ENCODE measurements at regions not wholly inside any gene's neighbourhood (a gene's known extent, or its start where the extent isn't known, plus 50 kb on each side); places are given as distances from the start of the nearest gene placed in this dataset.
"Not testable (repeated sequence)": the region's sequence is repeated elsewhere in the genome, so short reads cannot be mapped to it uniquely, and the experiment has no call there.

DNA sequence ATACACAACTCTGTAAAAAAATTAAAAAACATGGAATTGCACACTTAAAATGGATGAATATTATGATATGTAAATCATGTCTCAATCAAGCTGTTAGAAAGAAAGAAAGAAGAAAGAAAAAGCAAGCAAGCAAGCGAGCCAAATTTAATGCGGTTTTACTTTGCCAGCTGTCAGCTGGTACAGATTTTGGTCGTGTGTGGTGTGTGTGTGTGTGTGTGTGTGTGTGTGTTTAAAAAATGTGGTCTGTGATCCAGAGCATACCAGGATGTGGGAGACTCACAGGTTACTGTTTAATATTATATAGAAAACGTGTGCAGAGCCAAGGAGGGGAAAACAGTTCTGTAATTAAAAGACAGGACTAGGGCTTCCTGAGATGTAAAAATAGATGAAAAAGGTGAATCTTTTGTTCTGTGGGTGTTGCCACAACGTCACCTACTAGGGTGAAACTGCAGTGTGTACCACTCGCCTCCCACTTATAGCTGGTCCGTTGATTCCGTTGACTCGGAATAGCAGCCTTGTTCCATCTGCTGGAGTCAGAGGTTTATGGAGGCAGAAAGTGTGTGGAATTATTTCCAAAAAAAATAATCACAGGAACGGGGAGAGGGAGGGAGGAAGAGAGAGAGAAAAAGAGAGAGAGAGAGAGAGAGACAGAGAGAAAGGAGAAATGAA, 197.7 kb downstream of the BCAS1 start:
- DNase-seq (ENCODE audit: low read depth): peak; percentile 66

DNA sequence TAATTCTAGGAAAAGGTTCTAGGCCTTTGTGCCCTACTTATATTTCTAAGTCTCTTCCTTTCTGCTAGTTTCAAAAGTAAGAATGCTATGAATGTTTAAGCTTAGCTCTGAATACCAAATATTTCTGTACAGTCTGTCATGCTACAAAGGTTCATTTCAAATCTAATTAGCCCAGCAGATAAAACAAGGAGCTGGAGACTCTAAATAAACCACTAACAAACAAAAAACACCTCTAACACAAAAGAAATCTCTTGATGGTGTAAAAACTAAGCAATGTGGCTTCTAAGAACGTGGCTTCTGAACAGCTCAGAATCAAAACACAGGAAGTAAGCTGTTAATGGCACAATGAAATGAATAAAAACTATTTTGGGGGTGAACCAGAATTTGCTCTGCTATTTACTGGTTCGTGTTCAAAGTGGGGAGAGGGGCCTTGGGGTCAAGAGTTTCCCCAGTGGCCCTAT, 198.3 kb downstream of the BCAS1 start:
- DNase-seq (ENCODE audit: low read depth): peak; percentile 46

GRCh38 chr20:53871541-53871940, 198.9 kb downstream of the BCAS1 start:
- DNase-seq (ENCODE audit: low read depth): no peak

- DNase-seq (ENCODE audit: low read depth): peak; percentile 37
Observed at GRCh38 chr20:53870426-53871315, 199.7 kb downstream of the BCAS1 start.

DNA sequence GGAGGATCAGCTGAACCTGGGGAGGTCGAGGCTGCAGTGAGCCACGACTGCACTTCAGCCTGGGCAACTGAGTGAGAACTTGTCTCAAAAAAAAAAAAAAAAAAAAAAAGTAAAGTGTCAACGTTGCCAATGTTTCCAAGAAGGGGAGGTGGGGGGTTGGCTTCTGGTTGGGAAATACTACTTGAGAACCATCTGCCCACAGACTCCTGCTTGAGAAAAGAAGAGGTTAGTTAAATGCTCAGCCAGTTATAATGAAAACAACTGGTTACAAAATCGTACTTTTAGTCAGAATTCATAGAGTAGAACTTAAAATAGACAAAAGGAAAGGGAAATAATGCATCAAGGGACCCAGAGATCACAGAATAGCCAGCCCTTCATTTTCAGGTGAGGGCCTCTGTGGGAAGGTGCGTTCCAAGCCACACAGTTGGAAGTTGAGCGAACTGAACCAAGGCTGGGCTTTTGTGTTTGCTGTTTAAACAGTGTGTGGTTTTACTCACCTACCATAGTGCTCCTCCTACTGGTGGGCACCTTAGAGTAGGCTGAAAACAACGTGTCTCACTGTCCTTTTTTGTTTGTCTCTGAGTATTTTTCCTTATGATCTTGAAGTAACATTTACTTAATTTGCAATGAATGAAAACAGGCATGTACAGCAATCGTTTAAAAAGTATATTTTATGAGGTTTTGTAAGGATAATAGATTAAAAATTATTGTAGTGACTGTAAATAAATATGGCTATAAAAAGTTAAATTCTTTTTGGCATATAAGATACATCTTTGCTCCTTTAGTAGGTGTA, 200.7 kb downstream of the BCAS1 start:
- DNase-seq (ENCODE audit: low read depth): peak; percentile 95

DNA sequence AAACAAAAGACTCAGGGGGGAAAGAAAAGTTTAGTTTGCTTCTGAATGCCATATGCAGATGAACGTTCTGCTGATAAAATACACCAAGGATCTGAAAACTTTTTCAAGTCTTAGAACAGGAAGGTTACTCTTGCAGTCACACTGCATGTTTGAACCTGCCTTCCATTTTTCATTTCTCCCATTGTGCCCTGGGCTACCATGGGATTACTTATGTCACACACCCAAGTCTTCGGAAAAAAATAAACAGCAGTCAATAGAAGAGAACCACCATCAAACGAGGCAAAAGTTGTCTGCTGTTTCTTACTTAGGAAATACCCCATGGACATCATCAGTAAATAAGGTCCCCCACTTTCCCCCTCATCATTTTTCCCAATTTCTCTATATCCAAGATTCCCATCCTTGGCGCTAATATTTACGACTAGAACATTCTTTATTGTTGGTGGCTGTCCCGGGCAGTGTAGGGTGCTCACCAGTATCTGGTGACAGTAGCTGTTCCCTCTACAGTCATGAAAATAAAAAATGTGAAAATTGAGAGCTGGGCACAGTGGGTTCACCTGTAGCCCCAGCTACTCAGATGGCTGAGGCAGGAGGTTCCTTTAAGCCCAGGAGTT, 202.5 kb downstream of the BCAS1 start:
- peak; percentile 39 for DNase-seq (ENCODE audit: low read depth)

- peak; percentile 71 for DNase-seq (ENCODE audit: low read depth)
Observed at GRCh38 chr20:53866794-53867740, 203.3 kb downstream of the BCAS1 start.

DNA sequence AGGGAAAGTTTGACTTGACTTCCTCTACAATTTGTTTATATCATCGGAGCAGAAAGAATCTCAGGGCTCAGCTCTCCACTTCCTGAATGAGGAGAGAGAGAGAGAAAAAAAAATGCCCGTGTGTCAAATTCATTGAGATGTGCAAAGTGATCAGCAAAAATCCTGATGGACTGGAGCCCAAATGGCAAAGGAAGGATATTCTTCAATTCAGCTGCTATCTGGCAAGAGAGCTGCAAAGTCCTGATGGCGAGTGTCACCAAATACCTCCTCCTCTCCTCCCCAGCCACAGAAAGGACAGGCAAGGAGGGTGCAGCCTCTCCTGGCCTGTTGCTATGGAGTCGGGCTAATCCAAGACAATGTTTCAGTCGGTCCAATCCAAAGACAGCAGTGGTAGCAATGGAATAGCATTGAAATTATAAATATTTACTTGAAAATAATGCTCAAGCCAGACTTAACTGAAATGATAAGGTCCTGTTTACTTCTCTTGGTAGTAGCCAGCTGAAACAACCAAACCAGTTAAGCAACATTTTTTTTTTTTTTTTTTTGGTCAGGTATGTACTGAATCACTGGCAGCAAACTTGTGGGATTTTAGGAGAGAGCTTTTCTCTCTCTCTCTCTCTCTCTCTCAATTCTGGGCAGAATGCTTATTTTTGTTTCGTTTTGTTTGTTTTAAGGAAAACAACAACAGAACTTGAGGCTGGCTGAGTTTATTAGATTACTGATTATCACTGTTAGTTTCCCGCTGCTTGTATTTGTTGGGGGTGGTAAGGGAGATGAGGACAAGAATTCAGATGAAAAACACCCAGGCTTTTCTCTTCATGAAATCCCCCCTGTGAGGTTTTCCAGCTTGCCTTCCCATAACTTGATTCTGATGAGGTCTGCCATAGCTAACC, 204.2 kb downstream of the BCAS1 start:
- peak; percentile 94 for DNase-seq (ENCODE audit: low read depth)

- DNase-seq (ENCODE audit: low read depth): peak; percentile 46
Observed at GRCh38 chr20:53864765-53865683, 205.4 kb downstream of the BCAS1 start.

GRCh38 chr20:53863923-53864641, 206.3 kb downstream of the BCAS1 start:
- not testable (repeated sequence) for DNase-seq (ENCODE audit: low read depth)

DNA sequence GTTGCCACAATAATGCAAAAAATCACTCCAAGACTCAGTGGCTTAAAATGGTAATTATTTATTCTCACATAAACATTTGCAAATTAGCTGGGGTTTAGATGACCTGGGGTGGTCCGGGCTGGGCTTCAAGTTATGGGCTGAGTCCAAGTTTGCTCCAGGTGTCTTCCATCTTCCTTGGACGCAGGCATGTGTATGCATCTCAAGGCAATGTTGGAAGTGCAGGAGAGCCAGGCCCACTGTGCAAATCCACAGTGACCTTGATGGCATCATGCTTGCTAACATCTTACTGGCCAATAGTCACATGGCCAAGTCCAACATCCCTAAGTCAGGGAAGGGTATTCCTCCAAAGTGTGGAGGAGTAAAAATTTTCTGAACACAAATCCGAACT, 206.9 kb downstream of the BCAS1 start:
- DNase-seq (ENCODE audit: low read depth): not testable (repeated sequence)

DNA sequence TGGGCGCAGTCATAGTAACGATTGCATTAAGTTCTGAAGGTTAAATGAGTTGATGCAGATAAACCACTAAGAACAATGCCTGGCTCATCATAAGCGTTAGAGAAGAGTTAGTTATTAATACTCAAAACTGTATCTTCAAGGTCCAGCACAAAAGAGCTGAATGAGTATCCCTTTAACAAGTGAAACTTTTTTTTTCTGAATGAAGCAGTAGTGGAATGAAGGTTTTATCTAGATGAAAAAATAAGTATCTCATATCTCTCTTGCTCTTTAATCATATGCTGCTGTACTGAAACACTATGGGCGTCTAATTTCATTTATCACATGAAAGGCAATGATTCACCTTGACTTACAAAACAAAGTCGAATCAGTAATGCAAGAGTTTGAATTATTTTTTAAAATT, 207.4 kb downstream of the BCAS1 start:
- DNase-seq (ENCODE audit: low read depth): not testable (repeated sequence)

DNA sequence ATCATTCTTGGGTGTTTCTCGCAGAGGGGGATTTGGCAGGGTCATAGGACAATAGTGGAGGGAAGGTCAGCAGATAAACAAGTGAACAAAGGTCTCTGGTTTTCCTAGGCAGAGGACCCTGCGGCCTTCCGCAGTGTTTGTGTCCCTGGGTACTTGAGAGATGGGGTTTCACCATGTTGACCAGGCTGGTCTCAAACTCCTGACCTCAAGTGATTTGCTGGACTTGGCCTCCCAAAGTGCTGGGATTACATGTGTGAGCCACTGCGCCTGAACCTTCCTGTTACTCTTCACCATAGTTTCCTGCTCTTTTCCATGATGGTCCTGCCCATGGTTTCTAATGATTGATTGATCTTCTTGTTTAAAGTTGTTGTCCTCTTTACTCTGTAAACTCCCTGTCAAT, 207.9 kb downstream of the BCAS1 start:
- DNase-seq (ENCODE audit: low read depth): not testable (repeated sequence)

GRCh38 chr20:53862136-53862397, 208.3 kb downstream of the BCAS1 start:
- DNase-seq (ENCODE audit: low read depth): not testable (repeated sequence)

DNA sequence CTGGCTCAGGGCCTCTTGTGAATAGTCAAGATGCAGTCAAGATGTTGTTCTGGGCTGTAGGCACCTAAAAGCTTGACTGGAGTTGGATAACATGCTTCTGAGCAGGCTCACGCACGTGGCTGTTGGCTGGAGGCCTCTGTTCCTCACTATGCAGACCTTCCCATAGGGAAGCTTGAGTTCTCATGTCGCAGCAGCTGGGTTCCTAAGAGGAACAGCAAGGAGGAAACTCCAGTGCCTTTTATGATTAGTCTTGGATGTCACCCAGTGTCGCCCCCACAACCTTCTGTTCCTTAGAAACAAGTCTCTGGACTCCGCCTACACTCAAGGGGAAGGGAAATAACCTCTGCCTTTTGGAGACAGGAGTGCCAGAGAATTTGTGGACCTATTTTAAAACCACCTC, 210.7 kb downstream of the BCAS1 start:
- no peak for DNase-seq (ENCODE audit: low read depth)

- DNase-seq (ENCODE audit: low read depth): not testable (repeated sequence)
Observed at GRCh38 chr20:53859009-53859408, 211.4 kb downstream of the BCAS1 start.

DNA sequence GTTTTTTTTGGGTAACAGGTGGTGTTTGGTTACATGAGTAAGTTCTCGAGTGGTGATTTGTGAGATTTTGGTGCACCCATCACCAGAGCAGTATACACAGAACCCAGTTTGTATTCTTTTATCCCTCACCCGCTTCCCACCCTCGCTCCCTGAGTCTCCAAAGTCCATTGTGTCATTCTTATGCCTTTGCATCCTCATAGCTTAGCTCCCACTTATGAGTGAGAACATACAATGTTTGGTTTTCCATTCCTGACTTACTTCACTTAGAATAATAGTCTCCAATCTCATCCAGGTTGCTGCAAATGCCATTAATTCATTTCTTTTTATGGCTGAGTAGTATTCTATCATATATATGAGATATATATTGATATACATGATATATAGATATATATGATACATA, 211.9 kb downstream of the BCAS1 start:
- not testable (repeated sequence) for DNase-seq (ENCODE audit: low read depth)

DNA sequence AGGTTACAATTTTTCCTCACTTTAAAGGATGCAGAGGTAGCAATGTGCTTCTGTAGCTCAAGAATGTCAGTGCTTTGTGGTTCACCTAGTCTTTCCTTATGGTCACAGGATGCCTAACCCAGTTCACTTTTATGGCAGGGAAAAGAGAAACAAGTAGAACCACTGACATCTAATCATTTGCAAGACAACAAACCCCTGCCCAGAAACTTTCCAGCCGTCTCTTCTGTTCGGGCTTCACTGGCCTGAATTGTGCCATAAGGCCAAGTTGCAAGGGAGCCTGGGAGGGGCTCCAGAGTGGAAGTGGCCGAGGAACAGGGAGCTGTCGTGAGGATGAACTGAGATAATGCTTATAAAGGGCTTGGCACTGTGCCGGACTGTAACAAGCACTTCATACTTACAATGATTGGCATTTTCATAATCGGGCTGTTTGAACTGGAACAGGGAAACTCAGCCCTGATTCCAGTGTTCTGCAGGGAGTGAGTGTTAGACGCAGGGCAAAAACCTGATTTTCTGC, 212.6 kb downstream of the BCAS1 start:
- DNase-seq (ENCODE audit: low read depth): peak; percentile 33
